HCT116 (cell line): ENCODE measurements at regions not wholly inside any gene's neighbourhood (a gene's known extent, or its start where the extent isn't known, plus 50 kb on each side); places are given as distances from the start of the nearest gene placed in this dataset.

Experiments used
- ATAC-seq: fragments of 200-7000 bp; cut with Tn5 transposase; 2 replicates; pipeline ENCODE4 v1.9.1; 2020; ENCODE audit warnings: mild to moderate bottlenecking, moderate library complexity
- BruUV-seq: library from RNA; stranded (reverse); fragments of 400-500 nt; replicated peaks from 2 replicates; lab custom pipeline; 2021; lab: Mats Ljungman, UMichigan
- CTCF ChIA-PET: fragments of 300-600 bp; sonication (Branson Sonifier 250); formaldehyde crosslinking; loops from one replicate; lab custom pipeline; 2021; ENCODE audit warnings: antibody characterized with exemption; lab: Charles Lee
- POLR2A ChIA-PET: fragments of 300-600, 350-600 bp; sonication (Branson Sonifier 250); formaldehyde crosslinking; loops from one replicate; lab custom pipeline; 2021; ENCODE audit warnings: antibody characterized with exemption; lab: Charles Lee
- RAD21 ChIA-PET, 2 experiments: fragments of 300-600 bp; sonication (Branson Sonifier 250); formaldehyde crosslinking; loops; one replicate each; lab custom pipeline; 2023; ENCODE audit warnings: low total read pairs in 2 of 2; ENCODE audit not compliant: uncharacterized antibody in 2 of 2, unreplicated experiment in 2 of 2, low non-redundant PET in 1 of 2; lab: Charles Lee
- DNase-seq: peaks from one replicate; pipeline ENCODE4 v3.0.0-alpha.2; 2010; ENCODE audit warnings: low read depth, low spot score
- H2AFZ ChIP-seq: fragments of 200-600 bp; shearing (Covaris generic), sonication (generic); 2 replicates; pipeline ENCODE4 v1.6.1; 2017; ENCODE audit warnings: low read depth, mixed run types, mixed read lengths, antibody characterized with exemption, low read length; ENCODE audit not compliant: poor library complexity, severe bottlenecking
- H3K27ac ChIP-seq: 2 replicates; pipeline ENCODE4 v1.5.1; 2012; ENCODE audit warnings: low read depth, low read length
- H3K27me3 ChIP-seq: fragments of 200-600 bp; sonication (generic); 2 replicates; pipeline ENCODE4 v1.6.1; 2016; ENCODE audit warnings: mixed run types, low read length, mixed read lengths; ENCODE audit not compliant: insufficient read depth
- H3K36me3 ChIP-seq, 2 experiments: fragments of 200-500 bp in 1 of 2; fragments of 200-600 bp in 1 of 2; sonication (Bioruptor generic) in 1 of 2; sonication (generic) in 1 of 2; 2 replicates each; pipeline versions ENCODE4 v1.5.1 to v1.6.1; 2014 to 2016; ENCODE audit warnings: low read length in 2 of 2, inconsistent platforms in 1 of 2, mixed read lengths in 1 of 2, mixed run types in 1 of 2; ENCODE audit not compliant: insufficient read depth in 2 of 2, control insufficient read depth in 1 of 2
- H3K4me1 ChIP-seq, 2 experiments: fragments of 200-600 bp in 1 of 2; sonication (generic) in 1 of 2; 2 replicates each; pipeline versions ENCODE4 v1.5.1 to v1.6.1; 2012 to 2017; ENCODE audit warnings: low read length in 2 of 2, inconsistent platforms in 1 of 2, mild to moderate bottlenecking in 1 of 2, mixed read lengths in 1 of 2, mixed run types in 1 of 2, moderate library complexity in 1 of 2; ENCODE audit not compliant: insufficient read depth in 2 of 2, control insufficient read depth in 1 of 2
- H3K4me2 ChIP-seq: fragments of 200-600 bp; sonication (generic); 2 replicates; pipeline ENCODE4 v1.6.1; 2017; ENCODE audit warnings: mixed run types, low read length, mixed read lengths
- H3K4me3 ChIP-seq, 2 experiments: fragments of 200-600 bp in 1 of 2; sonication (generic) in 1 of 2; replicated peaks in 1 of 2; 2 replicates each; pipeline ENCODE4 v1.5.1; 2011 to 2016; ENCODE audit warnings: low read length in 2 of 2, control low read depth in 1 of 2, low read depth in 1 of 2, mild to moderate bottlenecking in 1 of 2, mixed read lengths in 1 of 2, mixed run types in 1 of 2
- H3K79me2 ChIP-seq: fragments of 200-600 bp; sonication (generic); 2 replicates; pipeline ENCODE4 v1.6.1; 2017; ENCODE audit warnings: mild to moderate bottlenecking, mixed run types, low read length, moderate library complexity, mixed read lengths; ENCODE audit not compliant: insufficient read depth
- H3K9ac ChIP-seq: fragments of 200-600 bp; sonication (generic); 2 replicates; pipeline ENCODE4 v1.6.1; 2016; ENCODE audit warnings: low read length, mixed read lengths
- H3K9me2 ChIP-seq: fragments of 200-600 bp; sonication (generic), shearing (Covaris generic); 2 replicates; pipeline ENCODE4 v1.6.1; 2017; ENCODE audit warnings: mixed run types, mild to moderate bottlenecking, moderate library complexity; ENCODE audit not compliant: insufficient read depth
- H3K9me3 ChIP-seq, 2 experiments: fragments of 200-500 bp in 1 of 2; fragments of 200-600 bp in 1 of 2; sonication (Bioruptor generic) in 1 of 2; sonication (generic) in 1 of 2; 2 replicates each; pipeline ENCODE4 v1.6.1; 2014 to 2017; ENCODE audit warnings: low read length in 2 of 2, mixed read lengths in 2 of 2, inconsistent platforms in 1 of 2, low read depth in 1 of 2, mild to moderate bottlenecking in 1 of 2, mixed run types in 1 of 2, moderate library complexity in 1 of 2; ENCODE audit not compliant: control insufficient read depth in 1 of 2, insufficient read depth in 1 of 2
- H4K20me1 ChIP-seq: fragments of 200-600 bp; sonication (generic), shearing (Covaris generic); 2 replicates; pipeline ENCODE4 v1.6.1; 2017; ENCODE audit warnings: mixed run types, mild to moderate bottlenecking, moderate library complexity; ENCODE audit not compliant: insufficient read depth
- ATF3 ChIP-seq: IDR thresholded peaks from 2 replicates; pipeline ENCODE4 v1.6.1; 2012
- CBX3 ChIP-seq: IDR thresholded peaks from 2 replicates; pipeline ENCODE4 v1.6.1; 2012; ENCODE audit warnings: low read depth
- EGR1 ChIP-seq: IDR thresholded peaks from 2 replicates; pipeline ENCODE4 v1.6.1; 2012; ENCODE audit warnings: low read depth
- ELF1 ChIP-seq: IDR thresholded peaks from 2 replicates; pipeline ENCODE4 v1.6.1; 2012; ENCODE audit warnings: low read depth, borderline replicate concordance
- EZH2 ChIP-seq: fragments of 200-600 bp; sonication (generic); IDR thresholded peaks from 2 replicates; pipeline ENCODE4 v1.6.1; 2017; ENCODE audit warnings: antibody characterized with exemption, mixed run types
- FOSL1 ChIP-seq: IDR thresholded peaks from 2 replicates; pipeline ENCODE4 v1.6.1; 2012; ENCODE audit warnings: low read depth
- POLR2A ChIP-seq: IDR thresholded peaks from 2 replicates; pipeline ENCODE4 v1.7.0; 2011; ENCODE audit warnings: borderline replicate concordance; ENCODE audit not compliant: insufficient read depth, insufficient read length; ENCODE audit errors: extremely low read depth
- RAD21 ChIP-seq: IDR thresholded peaks from 2 replicates; pipeline ENCODE4 v1.6.1; 2012; ENCODE audit warnings: low read depth, mild to moderate bottlenecking
- SP1 ChIP-seq: IDR thresholded peaks from 2 replicates; pipeline ENCODE4 v1.6.1; 2012; ENCODE audit warnings: low read depth
- SRF ChIP-seq: IDR thresholded peaks from 2 replicates; pipeline ENCODE4 v1.6.1; 2012; ENCODE audit warnings: low read depth
- YY1 ChIP-seq: IDR thresholded peaks from 2 replicates; pipeline ENCODE4 v1.6.1; 2011; ENCODE audit warnings: low read length, low read depth, moderate library complexity, mild to moderate bottlenecking; ENCODE audit not compliant: insufficient replicate concordance; ENCODE audit errors: extremely low read depth
- ZFX ChIP-seq: fragments of 450-650 bp; IDR thresholded peaks from 2 replicates; pipeline ENCODE4 v1.6.1; 2017
- intact Hi-C: fragments of 100-400 bp; cut with micrococcal nuclease; formaldehyde crosslinking; loops from 2 replicates; pipeline ENCODE4 v1.10.0; 2022
- TF ChIP-seq, protein P1 (sequence below): IDR thresholded peaks from 2 replicates; pipeline ENCODE4 v1.6.1; 2011; ENCODE audit warnings: mild to moderate bottlenecking, low read length, moderate library complexity; ENCODE audit not compliant: insufficient replicate concordance; ENCODE audit errors: extremely low read depth
- TF ChIP-seq, protein P2 (sequence below): IDR thresholded peaks from 2 replicates; pipeline ENCODE4 v1.6.1; 2012; ENCODE audit warnings: low read depth

GRCh38 chr3:72439321-72440183 lies 408.7 kb downstream of the SHQ1 start (continued):
- TF ChIP-seq POLR2A = no peak
- TF ChIP-seq, all 23 proteins: peak for 0

GRCh38 chr3:72437661-72438406 lies 410.4 kb downstream of the SHQ1 start:
- no peak for ATAC-seq
- no peak overlapping the region for H3K9ac ChIP-seq
- H3K27me3 ChIP-seq = no peaks in the 10 kb centered on the region
- no TSS peak for BruUV-seq
- H3K27ac ChIP-seq = no peak overlapping the region
- ChIA-PET RAD21 (no interaction called here), CTCF (no interaction called here), POLR2A (no interaction called here)
- H3K9me3 ChIP-seq = no peaks in the 10 kb centered on the region
- no peak for DNase-seq
- no peaks in the 10 kb centered on the region for H3K9me2 ChIP-seq
- peaks cover 19% of the 10 kb centered on the region for H4K20me1 ChIP-seq
- H3K4me3 ChIP-seq = no peak overlapping the region
- peaks cover 99% of the 10 kb centered on the region for H3K79me2 ChIP-seq
- peaks cover 0 to 5% of the 10 kb centered on the region in 2 experiments; a peak in 1 of 4 replicates for H3K36me3 ChIP-seq
- no peak overlapping the region for H3K4me2 ChIP-seq
- intact Hi-C loops = no loop called here
- TF ChIP-seq EGR1 = no peak
- no peak for TF ChIP-seq EZH2
- TF ChIP-seq ELF1 = no peak
- no peak for TF ChIP-seq SP1
- no peak for TF ChIP-seq SRF
- TF ChIP-seq ZFX = no peak
- TF ChIP-seq FOSL1 = no peak
- TF ChIP-seq, protein P1, sequence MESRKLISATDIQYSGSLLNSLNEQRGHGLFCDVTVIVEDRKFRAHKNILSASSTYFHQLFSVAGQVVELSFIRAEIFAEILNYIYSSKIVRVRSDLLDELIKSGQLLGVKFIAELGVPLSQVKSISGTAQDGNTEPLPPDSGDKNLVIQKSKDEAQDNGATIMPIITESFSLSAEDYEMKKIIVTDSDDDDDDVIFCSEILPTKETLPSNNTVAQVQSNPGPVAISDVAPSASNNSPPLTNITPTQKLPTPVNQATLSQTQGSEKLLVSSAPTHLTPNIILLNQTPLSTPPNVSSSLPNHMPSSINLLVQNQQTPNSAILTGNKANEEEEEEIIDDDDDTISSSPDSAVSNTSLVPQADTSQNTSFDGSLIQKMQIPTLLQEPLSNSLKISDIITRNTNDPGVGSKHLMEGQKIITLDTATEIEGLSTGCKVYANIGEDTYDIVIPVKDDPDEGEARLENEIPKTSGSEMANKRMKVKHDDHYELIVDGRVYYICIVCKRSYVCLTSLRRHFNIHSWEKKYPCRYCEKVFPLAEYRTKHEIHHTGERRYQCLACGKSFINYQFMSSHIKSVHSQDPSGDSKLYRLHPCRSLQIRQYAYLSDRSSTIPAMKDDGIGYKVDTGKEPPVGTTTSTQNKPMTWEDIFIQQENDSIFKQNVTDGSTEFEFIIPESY = no peak
- TF ChIP-seq CBX3 = no peak
- TF ChIP-seq YY1 = no peak
- no peak for TF ChIP-seq ATF3
- TF ChIP-seq, protein P2, sequence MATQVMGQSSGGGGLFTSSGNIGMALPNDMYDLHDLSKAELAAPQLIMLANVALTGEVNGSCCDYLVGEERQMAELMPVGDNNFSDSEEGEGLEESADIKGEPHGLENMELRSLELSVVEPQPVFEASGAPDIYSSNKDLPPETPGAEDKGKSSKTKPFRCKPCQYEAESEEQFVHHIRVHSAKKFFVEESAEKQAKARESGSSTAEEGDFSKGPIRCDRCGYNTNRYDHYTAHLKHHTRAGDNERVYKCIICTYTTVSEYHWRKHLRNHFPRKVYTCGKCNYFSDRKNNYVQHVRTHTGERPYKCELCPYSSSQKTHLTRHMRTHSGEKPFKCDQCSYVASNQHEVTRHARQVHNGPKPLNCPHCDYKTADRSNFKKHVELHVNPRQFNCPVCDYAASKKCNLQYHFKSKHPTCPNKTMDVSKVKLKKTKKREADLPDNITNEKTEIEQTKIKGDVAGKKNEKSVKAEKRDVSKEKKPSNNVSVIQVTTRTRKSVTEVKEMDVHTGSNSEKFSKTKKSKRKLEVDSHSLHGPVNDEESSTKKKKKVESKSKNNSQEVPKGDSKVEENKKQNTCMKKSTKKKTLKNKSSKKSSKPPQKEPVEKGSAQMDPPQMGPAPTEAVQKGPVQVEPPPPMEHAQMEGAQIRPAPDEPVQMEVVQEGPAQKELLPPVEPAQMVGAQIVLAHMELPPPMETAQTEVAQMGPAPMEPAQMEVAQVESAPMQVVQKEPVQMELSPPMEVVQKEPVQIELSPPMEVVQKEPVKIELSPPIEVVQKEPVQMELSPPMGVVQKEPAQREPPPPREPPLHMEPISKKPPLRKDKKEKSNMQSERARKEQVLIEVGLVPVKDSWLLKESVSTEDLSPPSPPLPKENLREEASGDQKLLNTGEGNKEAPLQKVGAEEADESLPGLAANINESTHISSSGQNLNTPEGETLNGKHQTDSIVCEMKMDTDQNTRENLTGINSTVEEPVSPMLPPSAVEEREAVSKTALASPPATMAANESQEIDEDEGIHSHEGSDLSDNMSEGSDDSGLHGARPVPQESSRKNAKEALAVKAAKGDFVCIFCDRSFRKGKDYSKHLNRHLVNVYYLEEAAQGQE = no peak
- no peak for TF ChIP-seq RAD21
- H2AFZ ChIP-seq = no peak overlapping the region
- H3K4me1 ChIP-seq = no peaks in the 10 kb centered on the region
